ENCODE measurements at regions not wholly inside any gene's neighbourhood (a gene's known extent, or its start where the extent isn't known, plus 50 kb on each side); places are given as distances from the start of the nearest gene placed in this dataset.
"Not testable (repeated sequence)": the region's sequence is repeated elsewhere in the genome, so short reads cannot be mapped to it uniquely, and the experiment has no call there.

- H3K4me1 ChIP-seq (ENCODE audit: control insufficient read depth in 2 of 2, insufficient read depth in 2 of 2, low read length in 2 of 2), result peaks cover 0 to 2% of the 10 kb centered on the region in 2 donors
- no peaks in the 10 kb centered on the region for H3K27me3 ChIP-seq (ENCODE audit: control insufficient read depth in 2 of 2, insufficient read depth in 2 of 2, low read length in 2 of 2)
- H3K9me3 ChIP-seq (ENCODE audit: control insufficient read depth in 2 of 2, low read length in 2 of 2), result no peaks in the 10 kb centered on the region
- no peak overlapping the region for H3K4me3 ChIP-seq (ENCODE audit: low read length in 2 of 2)
- H3K36me3 ChIP-seq (ENCODE audit: control insufficient read depth in 2 of 2, insufficient read depth in 2 of 2, low read length in 2 of 2), result no peaks in the 10 kb centered on the region
- no peak overlapping the region for H3K9ac ChIP-seq (ENCODE audit: low read depth in 1 of 2, low read length in 2 of 2)
- no peak overlapping the region for H3K27ac ChIP-seq (ENCODE audit: low read depth in 2 of 2, low read length in 2 of 2)
These were observed 206.5 kb upstream of the ZSWIM2 start for GRCh38 chr2:187055463-187055862.

- H3K9me3 ChIP-seq (ENCODE audit: control insufficient read depth in 2 of 2, low read length in 2 of 2), result no peaks in the 10 kb centered on the region
- H3K27ac ChIP-seq (ENCODE audit: low read depth in 2 of 2, low read length in 2 of 2), result no peak overlapping the region
- H3K27me3 ChIP-seq (ENCODE audit: control insufficient read depth in 2 of 2, insufficient read depth in 2 of 2, low read length in 2 of 2), result no peaks in the 10 kb centered on the region
- H3K4me3 ChIP-seq (ENCODE audit: low read length in 2 of 2), result no peak overlapping the region
- H3K4me1 ChIP-seq (ENCODE audit: control insufficient read depth in 2 of 2, insufficient read depth in 2 of 2, low read length in 2 of 2), result peaks cover 0 to 2% of the 10 kb centered on the region in 2 donors
- no peaks in the 10 kb centered on the region for H3K36me3 ChIP-seq (ENCODE audit: control insufficient read depth in 2 of 2, insufficient read depth in 2 of 2, low read length in 2 of 2)
- no peak overlapping the region for H3K9ac ChIP-seq (ENCODE audit: low read depth in 1 of 2, low read length in 2 of 2)
These were observed 205.7 kb upstream of the ZSWIM2 start for GRCh38 chr2:187054501-187055319.

GRCh38 chr2:187051350-187051749 lies 202.4 kb upstream of the ZSWIM2 start:
- Histone ChIP-seq H3K9me3 (ENCODE audit: control insufficient read depth in 2 of 2, low read length in 2 of 2) (no peaks in the 10 kb centered on the region), H3K27ac (ENCODE audit: low read depth in 2 of 2, low read length in 2 of 2) (no peak overlapping the region), H3K27me3 (ENCODE audit: control insufficient read depth in 2 of 2, insufficient read depth in 2 of 2, low read length in 2 of 2) (no peaks in the 10 kb centered on the region), H3K4me1 (ENCODE audit: control insufficient read depth in 2 of 2, insufficient read depth in 2 of 2, low read length in 2 of 2) (peaks cover 0 to 2% of the 10 kb centered on the region in 2 donors), H3K9ac (ENCODE audit: low read depth in 1 of 2, low read length in 2 of 2) (no peak overlapping the region), H3K36me3 (ENCODE audit: control insufficient read depth in 2 of 2, insufficient read depth in 2 of 2, low read length in 2 of 2) (no peaks in the 10 kb centered on the region), H3K4me3 (ENCODE audit: low read length in 2 of 2) (no peak overlapping the region)

- Histone ChIP-seq H3K4me3 (ENCODE audit: low read length in 2 of 2) (no peak overlapping the region), H3K27ac (ENCODE audit: low read depth in 2 of 2, low read length in 2 of 2) (no peak overlapping the region), H3K36me3 (ENCODE audit: control insufficient read depth in 2 of 2, insufficient read depth in 2 of 2, low read length in 2 of 2) (no peaks in the 10 kb centered on the region), H3K9ac (ENCODE audit: low read depth in 1 of 2, low read length in 2 of 2) (no peak overlapping the region), H3K4me1 (ENCODE audit: control insufficient read depth in 2 of 2, insufficient read depth in 2 of 2, low read length in 2 of 2) (peaks cover 0 to 2% of the 10 kb centered on the region in 2 donors), H3K9me3 (ENCODE audit: control insufficient read depth in 2 of 2, low read length in 2 of 2) (no peaks in the 10 kb centered on the region), H3K27me3 (ENCODE audit: control insufficient read depth in 2 of 2, insufficient read depth in 2 of 2, low read length in 2 of 2) (no peaks in the 10 kb centered on the region)
These were observed 201.5 kb upstream of the ZSWIM2 start for GRCh38 chr2:187050409-187050998.

- Histone ChIP-seq H3K4me1 (ENCODE audit: control insufficient read depth in 2 of 2, insufficient read depth in 2 of 2, low read length in 2 of 2) (no peaks in the 10 kb centered on the region), H3K36me3 (ENCODE audit: control insufficient read depth in 2 of 2, insufficient read depth in 2 of 2, low read length in 2 of 2) (no peaks in the 10 kb centered on the region), H3K9me3 (ENCODE audit: control insufficient read depth in 2 of 2, low read length in 2 of 2) (no peaks in the 10 kb centered on the region), H3K27me3 (ENCODE audit: control insufficient read depth in 2 of 2, insufficient read depth in 2 of 2, low read length in 2 of 2) (no peaks in the 10 kb centered on the region), H3K9ac (ENCODE audit: low read depth in 1 of 2, low read length in 2 of 2) (no peak overlapping the region), H3K4me3 (ENCODE audit: low read length in 2 of 2) (no peak overlapping the region), H3K27ac (ENCODE audit: low read depth in 2 of 2, low read length in 2 of 2) (no peak overlapping the region)
These were observed 188.3 kb upstream of the ZSWIM2 start for GRCh38 chr2:187037310-187037709.

GRCh38 chr2:187034434-187034833 lies 185.5 kb upstream of the ZSWIM2 start:
- no peak overlapping the region for H3K9ac ChIP-seq (ENCODE audit: low read depth in 1 of 2, low read length in 2 of 2)
- H3K36me3 ChIP-seq (ENCODE audit: control insufficient read depth in 2 of 2, insufficient read depth in 2 of 2, low read length in 2 of 2), result no peaks in the 10 kb centered on the region
- H3K9me3 ChIP-seq (ENCODE audit: control insufficient read depth in 2 of 2, low read length in 2 of 2), result no peaks in the 10 kb centered on the region
- H3K4me3 ChIP-seq (ENCODE audit: low read length in 2 of 2), result no peak overlapping the region
- H3K27me3 ChIP-seq (ENCODE audit: control insufficient read depth in 2 of 2, insufficient read depth in 2 of 2, low read length in 2 of 2), result no peaks in the 10 kb centered on the region
- no peaks in the 10 kb centered on the region for H3K4me1 ChIP-seq (ENCODE audit: control insufficient read depth in 2 of 2, insufficient read depth in 2 of 2, low read length in 2 of 2)
- no peak overlapping the region for H3K27ac ChIP-seq (ENCODE audit: low read depth in 2 of 2, low read length in 2 of 2)

- Histone ChIP-seq H3K27ac (ENCODE audit: low read depth in 2 of 2, low read length in 2 of 2) (no peak overlapping the region), H3K9ac (ENCODE audit: low read depth in 1 of 2, low read length in 2 of 2) (no peak overlapping the region), H3K4me1 (ENCODE audit: control insufficient read depth in 2 of 2, insufficient read depth in 2 of 2, low read length in 2 of 2) (no peaks in the 10 kb centered on the region), H3K27me3 (ENCODE audit: control insufficient read depth in 2 of 2, insufficient read depth in 2 of 2, low read length in 2 of 2) (no peaks in the 10 kb centered on the region), H3K36me3 (ENCODE audit: control insufficient read depth in 2 of 2, insufficient read depth in 2 of 2, low read length in 2 of 2) (no peaks in the 10 kb centered on the region), H3K4me3 (ENCODE audit: low read length in 2 of 2) (no peak overlapping the region), H3K9me3 (ENCODE audit: control insufficient read depth in 2 of 2, low read length in 2 of 2) (no peaks in the 10 kb centered on the region)
These were observed 175.8 kb upstream of the ZSWIM2 start for GRCh38 chr2:187024739-187025138.

GRCh38 chr2:187023996-187024395 lies 175.0 kb upstream of the ZSWIM2 start:
- not testable (repeated sequence) for H3K27ac ChIP-seq (ENCODE audit: low read depth in 2 of 2, low read length in 2 of 2); H3K4me1 ChIP-seq (ENCODE audit: control insufficient read depth in 2 of 2, insufficient read depth in 2 of 2, low read length in 2 of 2); H3K4me3 ChIP-seq (ENCODE audit: low read length in 2 of 2); H3K27me3 ChIP-seq (ENCODE audit: control insufficient read depth in 2 of 2, insufficient read depth in 2 of 2, low read length in 2 of 2); H3K9ac ChIP-seq (ENCODE audit: low read depth in 1 of 2, low read length in 2 of 2); H3K36me3 ChIP-seq (ENCODE audit: control insufficient read depth in 2 of 2, insufficient read depth in 2 of 2, low read length in 2 of 2); H3K9me3 ChIP-seq (ENCODE audit: control insufficient read depth in 2 of 2, low read length in 2 of 2)

GRCh38 chr2:187017438-187017837 lies 168.5 kb upstream of the ZSWIM2 start:
- no peaks in the 10 kb centered on the region for H3K27me3 ChIP-seq (ENCODE audit: control insufficient read depth in 2 of 2, insufficient read depth in 2 of 2, low read length in 2 of 2)
- H3K27ac ChIP-seq (ENCODE audit: low read depth in 2 of 2, low read length in 2 of 2), result no peak overlapping the region
- no peak overlapping the region for H3K9ac ChIP-seq (ENCODE audit: low read depth in 1 of 2, low read length in 2 of 2)
- no peaks in the 10 kb centered on the region for H3K4me1 ChIP-seq (ENCODE audit: control insufficient read depth in 2 of 2, insufficient read depth in 2 of 2, low read length in 2 of 2)
- H3K36me3 ChIP-seq (ENCODE audit: control insufficient read depth in 2 of 2, insufficient read depth in 2 of 2, low read length in 2 of 2), result no peaks in the 10 kb centered on the region
- no peaks in the 10 kb centered on the region for H3K9me3 ChIP-seq (ENCODE audit: control insufficient read depth in 2 of 2, low read length in 2 of 2)
- H3K4me3 ChIP-seq (ENCODE audit: low read length in 2 of 2), result no peak overlapping the region

- Histone ChIP-seq H3K27ac (ENCODE audit: low read depth in 2 of 2, low read length in 2 of 2) (no peak overlapping the region), H3K27me3 (ENCODE audit: control insufficient read depth in 2 of 2, insufficient read depth in 2 of 2, low read length in 2 of 2) (no peaks in the 10 kb centered on the region), H3K9ac (ENCODE audit: low read depth in 1 of 2, low read length in 2 of 2) (no peak overlapping the region), H3K4me3 (ENCODE audit: low read length in 2 of 2) (no peak overlapping the region), H3K36me3 (ENCODE audit: control insufficient read depth in 2 of 2, insufficient read depth in 2 of 2, low read length in 2 of 2) (no peaks in the 10 kb centered on the region), H3K9me3 (ENCODE audit: control insufficient read depth in 2 of 2, low read length in 2 of 2) (no peaks in the 10 kb centered on the region), H3K4me1 (ENCODE audit: control insufficient read depth in 2 of 2, insufficient read depth in 2 of 2, low read length in 2 of 2) (no peaks in the 10 kb centered on the region)
These were observed 164.1 kb upstream of the ZSWIM2 start for GRCh38 chr2:187013058-187013457.
